ENCODE measurements at regions not wholly inside any gene's neighbourhood (a gene's known extent, or its start where the extent isn't known, plus 50 kb on each side); places are given as distances from the start of the nearest gene placed in this dataset.

DNA sequence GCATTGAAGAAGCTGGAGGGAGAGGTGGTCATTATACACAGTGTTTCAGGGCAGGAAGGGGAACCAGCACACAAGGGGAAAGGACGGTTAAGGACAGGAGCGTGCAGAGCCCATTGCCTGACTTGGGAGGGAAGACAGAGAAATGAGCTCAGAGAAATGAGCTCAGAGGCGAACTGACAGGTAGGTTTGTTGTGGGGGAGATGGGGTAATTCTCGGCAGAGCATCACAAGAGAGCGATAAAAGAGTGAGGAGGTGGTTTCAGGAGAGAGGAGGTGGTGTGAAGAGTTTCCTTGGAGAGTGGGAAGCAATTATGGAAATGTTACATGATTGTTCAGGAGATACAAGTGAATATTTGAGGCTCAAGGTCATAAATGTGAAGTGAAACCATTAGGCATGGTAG lies 61.0 kb downstream of the MRGPRX1 start:
- TF ChIP-seq, protein P1, sequence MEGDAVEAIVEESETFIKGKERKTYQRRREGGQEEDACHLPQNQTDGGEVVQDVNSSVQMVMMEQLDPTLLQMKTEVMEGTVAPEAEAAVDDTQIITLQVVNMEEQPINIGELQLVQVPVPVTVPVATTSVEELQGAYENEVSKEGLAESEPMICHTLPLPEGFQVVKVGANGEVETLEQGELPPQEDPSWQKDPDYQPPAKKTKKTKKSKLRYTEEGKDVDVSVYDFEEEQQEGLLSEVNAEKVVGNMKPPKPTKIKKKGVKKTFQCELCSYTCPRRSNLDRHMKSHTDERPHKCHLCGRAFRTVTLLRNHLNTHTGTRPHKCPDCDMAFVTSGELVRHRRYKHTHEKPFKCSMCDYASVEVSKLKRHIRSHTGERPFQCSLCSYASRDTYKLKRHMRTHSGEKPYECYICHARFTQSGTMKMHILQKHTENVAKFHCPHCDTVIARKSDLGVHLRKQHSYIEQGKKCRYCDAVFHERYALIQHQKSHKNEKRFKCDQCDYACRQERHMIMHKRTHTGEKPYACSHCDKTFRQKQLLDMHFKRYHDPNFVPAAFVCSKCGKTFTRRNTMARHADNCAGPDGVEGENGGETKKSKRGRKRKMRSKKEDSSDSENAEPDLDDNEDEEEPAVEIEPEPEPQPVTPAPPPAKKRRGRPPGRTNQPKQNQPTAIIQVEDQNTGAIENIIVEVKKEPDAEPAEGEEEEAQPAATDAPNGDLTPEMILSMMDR (IDR thresholded peaks at IDR 0.05; ENCODE audit: borderline replicate concordance, insufficient read depth, low read depth, low read length), result no peak
- no peak overlapping the region for H3K4me3 ChIP-seq (ENCODE audit: low read depth, low read length)

DNA sequence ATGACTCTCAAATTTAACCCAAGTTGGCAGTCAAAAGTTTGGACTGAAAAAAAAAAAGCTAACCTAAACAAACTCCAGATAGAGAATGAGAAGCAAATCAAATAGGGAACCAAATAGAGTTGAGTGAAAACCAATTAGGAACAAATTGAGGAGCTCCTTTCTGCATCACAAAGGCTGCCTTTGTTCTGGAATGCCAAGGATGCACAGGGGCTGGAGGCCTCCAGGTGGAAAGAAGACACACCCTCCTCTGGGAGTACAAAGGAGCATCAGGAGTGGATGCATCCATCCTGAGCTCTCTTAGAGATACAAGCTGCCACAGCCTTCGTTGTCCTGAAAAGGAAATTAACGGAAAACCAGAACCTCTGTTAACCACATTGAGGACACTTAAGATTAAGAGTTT lies 73.3 kb downstream of the MRGPRX1 start:
- TF ChIP-seq, protein P1 (IDR thresholded peaks at IDR 0.05; ENCODE audit: borderline replicate concordance, insufficient read depth, low read depth, low read length), result no peak
- no peak overlapping the region for H3K4me3 ChIP-seq (ENCODE audit: low read depth, low read length)

DNA sequence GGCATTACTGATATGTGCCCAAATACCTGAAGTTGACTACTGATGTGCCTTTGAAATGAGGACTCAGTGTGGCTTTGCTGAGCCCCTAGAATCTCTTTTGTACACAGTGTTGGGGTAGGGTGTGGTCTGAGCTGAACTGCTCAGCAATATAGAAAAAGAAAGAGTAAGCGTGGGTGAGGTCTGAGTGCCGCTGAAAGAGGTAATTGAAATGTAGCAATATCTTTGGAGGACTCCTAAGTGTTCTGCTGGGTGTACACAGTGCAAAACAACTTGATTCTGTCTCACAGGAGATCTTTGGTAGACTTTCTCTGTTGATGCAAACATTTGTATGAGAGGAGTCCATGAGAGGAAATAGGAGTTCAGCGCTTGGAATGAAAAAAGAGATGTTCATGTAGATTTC lies 73.7 kb upstream of the PTPN5 start:
- no peak overlapping the region for H3K4me3 ChIP-seq (ENCODE audit: low read depth, low read length)
- TF ChIP-seq, protein P1 (IDR thresholded peaks at IDR 0.05; ENCODE audit: borderline replicate concordance, insufficient read depth, low read depth, low read length), result no peak

DNA sequence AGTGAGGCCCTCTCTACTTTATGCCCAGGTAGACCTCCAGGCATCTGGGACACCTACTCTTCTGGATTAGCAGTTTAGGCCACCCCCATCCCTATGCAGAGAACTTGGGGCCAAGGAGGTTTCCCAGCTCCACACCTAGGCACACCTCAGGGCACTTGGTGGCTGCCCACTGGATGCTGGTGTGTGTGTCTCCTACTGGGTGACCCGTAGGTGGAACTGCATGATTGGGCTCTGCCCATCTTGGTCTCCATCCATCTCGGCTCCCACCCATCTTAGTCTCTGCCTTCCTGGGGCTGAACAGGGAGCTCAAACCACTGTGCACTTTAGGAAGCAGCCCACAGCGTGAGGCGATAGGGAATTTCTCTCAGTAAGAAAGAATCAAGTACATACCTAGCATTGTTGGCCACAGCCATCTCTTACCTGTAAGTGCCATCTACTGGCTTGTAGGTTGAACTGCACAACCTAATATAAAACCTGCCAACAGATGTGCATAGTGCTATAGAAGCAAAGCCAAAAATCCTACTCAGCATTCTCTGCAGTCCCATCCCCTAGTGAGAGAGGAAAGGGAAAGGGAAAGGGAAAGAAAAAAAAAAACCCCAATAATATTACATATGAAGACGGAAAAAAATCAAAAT lies 61.6 kb upstream of the PTPN5 start:
- H3K4me3 ChIP-seq (ENCODE audit: low read depth, low read length), result no peak overlapping the region
- TF ChIP-seq, protein P1 (IDR thresholded peaks at IDR 0.05; ENCODE audit: borderline replicate concordance, insufficient read depth, low read depth, low read length), result peak; percentile 64

DNA sequence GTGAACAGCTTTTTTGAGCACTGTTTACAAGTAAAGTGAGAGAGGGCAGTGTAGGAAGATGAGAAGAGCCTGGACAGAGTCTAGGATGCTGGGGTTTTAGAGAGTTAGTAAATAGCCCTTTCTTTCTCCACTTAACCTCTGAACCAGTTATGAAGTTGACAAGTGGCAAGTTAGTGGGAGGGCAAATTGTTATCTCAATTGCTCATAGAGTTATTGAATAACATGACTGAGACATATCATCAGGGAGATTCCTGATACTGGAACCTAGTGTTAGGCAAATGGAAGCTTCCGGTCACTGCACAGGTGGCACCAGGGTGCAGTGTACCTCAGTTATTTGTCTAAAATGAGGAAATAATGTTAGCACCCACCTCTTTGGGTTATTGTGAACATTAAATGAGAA lies 57.8 kb upstream of the PTPN5 start:
- TF ChIP-seq, protein P1 (IDR thresholded peaks at IDR 0.05; ENCODE audit: borderline replicate concordance, insufficient read depth, low read depth, low read length), result no peak
- no peak overlapping the region for H3K4me3 ChIP-seq (ENCODE audit: low read depth, low read length)

DNA sequence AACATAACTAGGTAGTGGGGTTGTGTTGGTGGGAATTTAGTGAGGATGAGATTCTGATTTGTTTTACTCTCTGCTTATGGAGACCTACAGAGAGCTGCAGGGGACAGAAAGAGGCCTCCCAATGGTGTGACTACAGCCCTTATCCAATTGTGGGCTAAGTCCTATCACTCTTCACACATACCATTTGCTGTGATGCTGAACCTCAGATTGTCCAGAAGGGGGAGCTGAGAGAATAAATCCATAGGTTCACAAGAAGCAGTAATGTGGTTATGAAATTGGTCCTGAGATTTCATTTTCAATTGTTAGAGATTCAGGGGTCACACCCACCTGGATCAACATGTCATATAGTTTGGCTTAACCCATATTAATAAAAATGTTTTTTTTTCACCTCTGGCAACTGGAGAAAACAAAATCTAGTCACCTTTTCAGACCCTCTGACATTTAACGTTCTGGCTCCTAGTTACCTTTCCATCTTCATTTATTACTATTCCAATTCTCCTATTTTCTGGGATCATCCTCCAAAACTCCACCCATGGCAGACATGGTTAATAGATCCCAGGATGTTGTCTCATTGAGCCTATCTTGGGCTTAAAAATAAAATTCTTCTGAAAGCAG lies 53.3 kb upstream of the PTPN5 start:
- H3K4me3 ChIP-seq (ENCODE audit: low read depth, low read length), result no peak overlapping the region
- TF ChIP-seq, protein P1 (IDR thresholded peaks at IDR 0.05; ENCODE audit: borderline replicate concordance, insufficient read depth, low read depth, low read length), result peak; percentile 74; the same call in 1 of the 2 replicates

Measured in GM12875 (cell line).